K562 (cell line): ENCODE measurements at regions not wholly inside any gene's neighbourhood (a gene's known extent, or its start where the extent isn't known, plus 50 kb on each side); places are given as distances from the start of the nearest gene placed in this dataset.

Experiments
- ADNP ChIP-seq: fragments of 200-800 bp; sonication (Bioruptor generic); IDR thresholded peaks from 2 replicates; pipeline ENCODE4 v1.6.1; 2016; ENCODE audit warnings: missing genetic modification characterization, missing compliant biosample characterization
- ATF2 ChIP-seq: sonication (generic); formaldehyde crosslinking; IDR thresholded peaks from 2 replicates; pipeline ENCODE4 v1.8.1; 2022; ENCODE audit warnings: missing genetic modification reagents
- FOS ChIP-seq: IDR thresholded peaks from 3 replicates; pipeline ENCODE4 v1.6.1; 2011; ENCODE audit not compliant: insufficient read length; ENCODE audit errors: extremely low read depth
- JUND ChIP-seq, 2 experiments: IDR thresholded peaks; 2 replicates in 1 of 2; 3 replicates in 1 of 2; pipeline ENCODE4 v1.6.1; 2011; ENCODE audit warnings: borderline replicate concordance in 2 of 2, low read depth in 2 of 2, low read length in 2 of 2, improper control_type of control experiment in 1 of 2, missing biosample characterization in 1 of 2, missing genetic modification characterization in 1 of 2, missing genetic modification reagents in 1 of 2
- KAT8 ChIP-seq: fragments of 450-650 bp; IDR thresholded peaks from 2 replicates; pipeline ENCODE4 v1.6.1; 2016; ENCODE audit warnings: low read depth, mild to moderate bottlenecking
- KDM5B ChIP-seq: fragments of 200-600 bp; sonication (generic); IDR thresholded peaks from 2 replicates; pipeline ENCODE4 v1.6.1; 2012; ENCODE audit warnings: low read depth, mild to moderate bottlenecking, moderate library complexity, low read length, control low read depth, inconsistent platforms; ENCODE audit not compliant: insufficient replicate concordance
- NR4A1 ChIP-seq, 2 experiments: fragments of 250-450 bp in 1 of 2; fragments of 450-650 bp in 1 of 2; sonication (Bioruptor Pico) in 1 of 2; IDR thresholded peaks; 2 replicates each; pipeline versions ENCODE4 v1.4.0 to v1.6.1; 2016 to 2020; ENCODE audit warnings: mild to moderate bottlenecking in 2 of 2, missing compliant biosample characterization in 1 of 2, missing genetic modification characterization in 1 of 2, moderate library complexity in 1 of 2
- POLR2A ChIP-seq: fragments of 450-650 bp; conservative IDR thresholded peaks from 2 replicates; pipeline ENCODE4 v1.6.1; 2016
- TAF1 ChIP-seq: IDR thresholded peaks from 2 replicates; pipeline ENCODE4 v1.6.1; 2011; ENCODE audit warnings: mild to moderate bottlenecking, low read length, moderate library complexity; ENCODE audit not compliant: insufficient read depth, control insufficient read depth, severe bottlenecking; ENCODE audit errors: extremely low read depth
- ZBTB7A ChIP-seq: IDR thresholded peaks from 2 replicates; pipeline ENCODE4 v1.6.1; 2011; ENCODE audit warnings: low read depth, mild to moderate bottlenecking, low read length, moderate library complexity, borderline replicate concordance; ENCODE audit not compliant: control insufficient read depth
- ZNF212 ChIP-seq: fragments of 450-650 bp; formaldehyde crosslinking; IDR thresholded peaks from 2 replicates; pipeline ENCODE4 v1.4.0; 2020; ENCODE audit warnings: mild to moderate bottlenecking
- ZNF23 ChIP-seq: fragments of 250-450 bp; sonication (Bioruptor Pico); IDR thresholded peaks from 2 replicates; pipeline ENCODE4 v1.4.0; 2020; ENCODE audit warnings: mild to moderate bottlenecking
- ZNF253 ChIP-seq: fragments of 250-450 bp; sonication (Bioruptor Pico); conservative IDR thresholded peaks from 2 replicates; pipeline ENCODE4 v1.6.1; 2021; ENCODE audit warnings: mild to moderate bottlenecking
- TF ChIP-seq, protein P1 (sequence below): sonication (generic); formaldehyde crosslinking; IDR thresholded peaks from 2 replicates; pipeline ENCODE4 v1.9.0; 2022; ENCODE audit warnings: mild to moderate bottlenecking, missing genetic modification reagents

DNA sequence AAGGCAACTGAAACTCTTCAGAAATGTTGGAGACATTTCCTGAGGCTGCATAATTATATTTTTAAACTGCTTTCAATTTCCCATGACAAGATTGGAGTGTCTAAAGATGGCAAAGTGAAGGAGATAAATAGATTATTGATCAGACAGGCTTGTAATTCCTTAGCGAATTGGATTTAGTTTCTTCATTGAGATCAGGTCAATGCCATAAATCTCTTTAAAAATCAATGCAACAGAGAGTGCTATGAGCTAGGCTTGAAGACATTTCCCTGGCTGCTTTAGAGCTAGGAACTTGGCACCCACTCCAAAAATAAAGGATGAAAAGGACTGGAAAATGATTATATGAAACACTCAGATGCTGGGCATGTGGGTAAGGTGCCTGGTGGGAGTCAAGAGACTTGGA, 828.4 kb downstream of the TLR4 start:
- TF ChIP-seq KDM5B (no peak), ATF2 (no peak), TAF1 (no peak), JUND (IDR thresholded peaks at IDR 0.05; ENCODE audit: borderline replicate concordance, low read depth, low read length) (no peak), JUND (tag; IDR thresholded peaks at IDR 0.05; ENCODE audit: borderline replicate concordance, low read depth, low read length) (no peak), ZNF212 (CRISPR knock-in tag) (no peak), KAT8 (no peak), ZBTB7A (no peak), ZNF23 (no peak), ZNF253 (CRISPR knock-in tag) (no peak), FOS (no peak), NR4A1 (CRISPR knock-in tag; IDR thresholded peaks at IDR 0.05) (no peak), NR4A1 (tag; IDR thresholded peaks at IDR 0.05) (no peak), ADNP (no peak), POLR2A (no peak)
- TF ChIP-seq, protein P1, sequence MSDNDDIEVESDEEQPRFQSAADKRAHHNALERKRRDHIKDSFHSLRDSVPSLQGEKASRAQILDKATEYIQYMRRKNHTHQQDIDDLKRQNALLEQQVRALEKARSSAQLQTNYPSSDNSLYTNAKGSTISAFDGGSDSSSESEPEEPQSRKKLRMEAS: no peak
